Activated naive CD4-positive, alpha-beta T cell treated with anti-CD3 and anti-CD28 coated beads for 36 hours (primary cell): ENCODE measurements at regions not wholly inside any gene's neighbourhood (a gene's known extent, or its start where the extent isn't known, plus 50 kb on each side); places are given as distances from the start of the nearest gene placed in this dataset.
A peak's percentile ranks its signal among the peaks of the same experiment; 100 is the strongest.

Source experiments
- CTCF ChIA-PET: fragments of 350-600 bp; sonication (Branson Sonifier 250); formaldehyde crosslinking; loops from one replicate; lab custom pipeline; 2021; ENCODE audit warnings: antibody characterized with exemption; lab: Charles Lee
- DNase-seq: peaks from one replicate; pipeline ENCODE4 v3.0.0-alpha.2; 2020
- H3K27ac Mint-ChIP-seq: one replicate; pipeline ENCODE4 v1.8.0; 2021; ENCODE audit warnings: mild to moderate bottlenecking, mixed read lengths
- H3K27me3 Mint-ChIP-seq: one replicate; pipeline ENCODE4 v1.8.0; 2021; ENCODE audit warnings: low read depth, mixed read lengths
- H3K36me3 Mint-ChIP-seq: one replicate; pipeline ENCODE4 v1.8.0; 2021; ENCODE audit warnings: low read depth, mixed read lengths
- H3K4me1 Mint-ChIP-seq: one replicate; pipeline ENCODE4 v1.8.0; 2021; ENCODE audit warnings: low read depth, mixed read lengths
- H3K4me3 Mint-ChIP-seq: one replicate; pipeline ENCODE4 v1.8.0; 2021; ENCODE audit warnings: mild to moderate bottlenecking, moderate library complexity, mixed read lengths
- H3K9me3 Mint-ChIP-seq: one replicate; pipeline ENCODE4 v1.8.0; 2021; ENCODE audit warnings: mixed read lengths
- intact Hi-C: fragments of 100-400 bp; cut with micrococcal nuclease; formaldehyde crosslinking; loops from one replicate; pipeline ENCODE4 v1.15.1; 2023

DNA sequence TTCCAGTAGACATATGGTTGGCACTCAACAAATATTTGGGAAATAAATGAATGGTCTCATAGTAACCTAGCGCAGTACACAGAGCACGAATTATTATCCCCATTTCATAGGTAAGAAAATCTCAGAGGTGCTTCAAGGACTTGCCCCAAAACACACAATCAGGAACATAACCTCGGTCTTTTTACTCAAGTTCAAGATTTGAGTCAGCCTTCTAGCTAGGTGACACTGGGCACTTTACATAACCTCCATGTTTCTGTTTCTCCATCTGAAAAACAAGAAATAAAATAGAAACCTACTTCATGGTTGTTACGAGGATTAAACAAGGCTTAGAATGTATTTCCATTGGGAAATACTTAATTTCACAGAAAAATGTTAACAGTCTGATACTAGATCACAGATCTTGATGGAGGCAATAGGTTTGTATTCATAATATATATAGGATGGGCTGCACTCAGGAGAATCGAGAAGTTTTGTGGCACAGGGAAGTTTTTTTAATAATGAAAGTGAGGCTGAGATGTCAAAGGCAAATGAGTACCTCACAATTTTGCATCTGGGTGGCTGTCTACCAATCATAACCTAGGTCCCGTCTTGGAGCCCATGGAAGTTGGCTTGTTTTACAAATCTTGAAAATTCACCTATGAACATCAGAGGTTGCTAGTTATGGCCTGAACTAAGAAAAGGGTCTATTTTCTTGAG, 147.4 kb upstream of the ZC3H12C start:
- intact Hi-C loops, result loop anchor here (1.0 to 5.0 kb wide), 6 partner anchors 149 to 488 kb away; no protein-coding TSS in a partner anchor
- Mint-ChIP-seq H3K27me3 (peaks cover 8% of the 10 kb centered on the region), H3K27ac (no peak overlapping the region), H3K4me1 (peaks cover 6% of the 10 kb centered on the region), H3K4me3 (no peak overlapping the region), H3K9me3 (no peaks in the 10 kb centered on the region), H3K36me3 (no peaks in the 10 kb centered on the region)
- CTCF ChIA-PET, result interaction anchor here (1.9 kb wide), 1 partner anchor 10 kb away, joined by 4 read pairs; no protein-coding TSS in a partner anchor
- no peak for DNase-seq

DNA sequence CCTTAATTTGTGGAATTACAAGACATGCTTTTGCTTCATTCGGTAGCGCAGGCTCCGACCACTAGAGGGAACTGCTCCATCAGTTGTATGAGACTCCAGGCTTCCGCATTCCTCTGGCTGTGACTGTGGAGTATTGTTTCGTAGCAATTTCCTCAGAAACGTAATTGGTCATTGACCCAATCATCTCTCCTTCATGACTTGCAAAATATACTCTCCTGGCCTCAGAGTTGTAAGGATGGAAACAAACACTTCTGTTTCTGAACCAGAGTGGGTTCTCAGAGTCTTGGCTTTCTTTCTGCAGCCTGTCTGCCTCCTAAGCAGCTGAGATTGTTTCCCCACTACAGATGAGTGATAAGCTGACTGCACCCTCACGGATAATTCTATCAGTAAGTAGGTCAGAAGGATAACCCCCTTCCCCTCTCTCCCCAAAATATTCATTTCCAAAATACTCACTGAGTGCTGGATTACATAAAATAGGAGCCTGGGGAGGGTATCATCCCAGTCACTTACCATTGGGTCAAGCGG, 146.8 kb upstream of the ZC3H12C start:
- Mint-ChIP-seq H3K27me3 (peaks cover 6% of the 10 kb centered on the region), H3K36me3 (no peaks in the 10 kb centered on the region), H3K27ac (no peak overlapping the region), H3K9me3 (no peaks in the 10 kb centered on the region), H3K4me1 (peaks cover 6% of the 10 kb centered on the region), H3K4me3 (peak overlapping the region; percentile 3)
- DNase-seq, result peak; percentile 83
- CTCF ChIA-PET, result interaction anchor here (0.6 to 0.8 kb wide), 2 partner anchors 32 to 317 kb away, joined by 3 to 4 read pairs; no protein-coding TSS in a partner anchor
- intact Hi-C loops, result loop anchor here (1.0 to 5.0 kb wide), 6 partner anchors 148 to 487 kb away; no protein-coding TSS in a partner anchor

DNA sequence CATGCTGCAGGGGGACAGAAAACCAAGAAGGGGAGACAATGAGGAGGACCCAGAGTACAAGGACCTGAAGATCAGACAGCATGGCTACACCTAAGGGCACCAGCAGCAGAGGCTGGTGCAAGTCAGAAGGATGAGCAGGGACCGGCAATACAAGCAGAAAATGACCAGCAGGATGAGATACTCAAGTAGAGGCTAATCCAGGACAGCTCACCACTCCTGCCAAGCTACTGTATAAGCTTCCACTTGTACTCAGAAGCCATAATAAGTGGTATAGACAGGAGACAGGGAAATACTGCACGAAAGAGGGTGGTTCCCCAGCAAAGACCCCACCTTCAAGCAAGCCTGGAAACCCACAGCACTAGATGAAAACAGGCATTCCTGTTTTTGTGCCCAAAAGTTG, 138.7 kb upstream of the ZC3H12C start:
- no peak for DNase-seq
- Mint-ChIP-seq H3K4me3 (no peak overlapping the region), H3K27me3 (peaks cover 9% of the 10 kb centered on the region), H3K4me1 (no peaks in the 10 kb centered on the region), H3K27ac (no peak overlapping the region), H3K36me3 (no peaks in the 10 kb centered on the region), H3K9me3 (no peaks in the 10 kb centered on the region)
- intact Hi-C loops, result no loop called here
- CTCF ChIA-PET, result no interaction called here

DNA sequence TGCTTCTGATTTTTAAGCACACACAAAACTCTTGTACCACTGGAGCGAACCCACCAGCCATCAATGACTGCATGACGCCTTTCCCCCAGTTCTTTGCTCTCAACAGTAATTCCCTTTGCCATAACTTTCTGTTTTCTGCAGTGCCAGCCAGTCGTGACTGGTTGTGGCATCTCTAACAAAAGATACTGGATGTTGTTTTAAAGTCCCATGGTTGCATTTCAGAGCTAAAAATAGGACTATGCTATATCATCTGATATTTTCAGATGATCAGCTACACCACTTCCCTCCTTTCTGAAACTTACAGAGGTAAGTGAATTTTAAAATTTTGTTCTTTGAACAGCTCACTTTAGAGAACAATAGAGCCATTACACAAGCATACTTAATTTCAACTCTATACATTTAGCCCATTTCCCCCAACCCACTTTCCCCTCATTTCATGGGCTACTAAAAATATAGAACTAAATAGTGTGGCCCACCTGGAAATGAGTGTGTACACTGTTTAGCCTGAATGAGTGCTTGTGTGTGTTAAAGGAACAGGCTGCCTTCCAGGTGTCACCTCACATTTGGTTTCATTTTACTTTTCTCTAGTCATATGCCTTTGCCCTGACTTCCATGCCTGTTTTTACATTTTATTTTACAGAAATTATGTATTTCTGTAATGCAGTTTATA, 136.9 kb upstream of the ZC3H12C start:
- H3K4me1 Mint-ChIP-seq, result no peaks in the 10 kb centered on the region
- H3K9me3 Mint-ChIP-seq, result no peaks in the 10 kb centered on the region
- no peaks in the 10 kb centered on the region for H3K36me3 Mint-ChIP-seq
- H3K4me3 Mint-ChIP-seq, result no peak overlapping the region
- no peak overlapping the region for H3K27ac Mint-ChIP-seq
- DNase-seq, result no peak
- peaks cover 9% of the 10 kb centered on the region for H3K27me3 Mint-ChIP-seq
- intact Hi-C loops, result no loop called here
- CTCF ChIA-PET, result interaction anchor here (1.0 kb wide), 1 partner anchor 11 kb away, joined by 4 read pairs; no protein-coding TSS in a partner anchor

DNA sequence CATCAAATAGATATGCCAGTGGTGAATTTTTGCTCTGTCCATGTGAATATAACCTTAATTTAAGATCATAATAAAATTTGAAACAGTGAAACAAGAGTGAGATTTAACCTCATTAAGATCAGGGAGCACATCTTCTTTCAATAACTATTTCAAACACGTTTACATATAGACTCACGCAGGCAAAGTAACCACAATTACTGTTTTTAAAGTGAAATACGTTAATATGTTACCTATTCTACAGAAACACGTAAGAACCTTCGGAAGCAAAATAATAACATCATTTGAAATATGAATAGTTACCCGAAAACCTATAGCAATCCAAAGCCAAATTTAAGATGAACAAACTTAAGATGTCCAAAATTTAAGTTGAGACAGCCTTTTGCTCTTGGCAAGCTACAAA, 136.2 kb upstream of the ZC3H12C start:
- no peaks in the 10 kb centered on the region for H3K4me1 Mint-ChIP-seq
- DNase-seq, result no peak
- no peaks in the 10 kb centered on the region for H3K36me3 Mint-ChIP-seq
- H3K9me3 Mint-ChIP-seq, result no peaks in the 10 kb centered on the region
- no peak overlapping the region for H3K4me3 Mint-ChIP-seq
- intact Hi-C loops, result no loop called here
- peaks cover 9% of the 10 kb centered on the region for H3K27me3 Mint-ChIP-seq
- no peak overlapping the region for H3K27ac Mint-ChIP-seq
- CTCF ChIA-PET, result no interaction called here

DNA sequence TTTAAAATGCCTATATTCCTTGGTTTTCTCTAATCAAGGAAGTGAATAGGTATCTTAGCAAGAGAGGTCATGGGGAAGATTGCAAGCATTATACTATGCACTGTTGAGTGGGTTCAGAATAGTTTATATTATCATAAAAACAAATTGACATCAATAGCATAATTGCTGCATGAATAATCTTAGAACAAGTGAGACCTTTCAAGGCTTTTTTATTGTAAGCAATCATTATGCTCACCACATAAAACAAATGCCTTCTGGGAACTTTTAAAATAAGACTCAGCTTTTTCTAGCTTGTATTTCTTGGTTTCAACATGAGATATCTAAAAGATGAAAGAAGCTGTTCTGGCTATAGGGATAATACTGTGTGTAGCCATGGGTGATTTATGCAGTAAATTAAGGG, 135.6 kb upstream of the ZC3H12C start:
- H3K27me3 Mint-ChIP-seq, result peaks cover 9% of the 10 kb centered on the region
- H3K36me3 Mint-ChIP-seq, result no peaks in the 10 kb centered on the region
- intact Hi-C loops, result no loop called here
- H3K4me1 Mint-ChIP-seq, result no peaks in the 10 kb centered on the region
- no peak for DNase-seq
- H3K27ac Mint-ChIP-seq, result no peak overlapping the region
- H3K4me3 Mint-ChIP-seq, result no peak overlapping the region
- H3K9me3 Mint-ChIP-seq, result no peaks in the 10 kb centered on the region
- CTCF ChIA-PET, result no interaction called here

DNA sequence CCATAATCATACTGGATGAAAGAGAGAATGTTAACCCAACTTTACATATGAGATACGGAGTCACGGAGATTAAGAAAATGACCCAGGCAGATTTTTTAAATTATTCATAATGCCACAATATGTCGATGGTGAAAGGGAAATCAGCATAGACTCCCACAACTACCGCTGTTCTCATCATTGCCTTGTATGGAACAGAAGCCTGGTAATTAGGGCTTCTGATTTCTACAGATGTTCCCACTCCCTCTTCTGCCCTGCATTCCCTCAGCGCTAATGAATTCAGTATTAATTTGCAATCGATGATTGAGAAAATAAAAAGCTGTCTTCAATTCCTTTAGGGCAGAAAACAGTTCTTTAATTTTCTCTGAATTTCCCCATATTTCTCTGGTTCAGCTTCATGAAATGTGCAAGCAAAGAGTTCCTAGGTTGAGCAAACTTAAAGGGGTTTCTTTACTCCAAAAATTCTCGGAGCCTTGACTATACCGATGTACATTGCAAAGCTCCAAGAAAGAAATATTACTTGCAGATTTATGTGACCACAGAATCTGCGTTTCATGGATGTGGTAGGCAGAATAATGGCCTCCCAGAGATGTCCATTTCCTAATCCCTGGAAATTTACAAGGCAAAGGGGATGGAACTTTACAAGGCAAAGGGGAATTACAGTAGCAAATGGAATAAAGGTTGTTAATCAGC, 134.9 kb upstream of the ZC3H12C start:
- H3K4me3 Mint-ChIP-seq, result no peak overlapping the region
- CTCF ChIA-PET, result no interaction called here

DNA sequence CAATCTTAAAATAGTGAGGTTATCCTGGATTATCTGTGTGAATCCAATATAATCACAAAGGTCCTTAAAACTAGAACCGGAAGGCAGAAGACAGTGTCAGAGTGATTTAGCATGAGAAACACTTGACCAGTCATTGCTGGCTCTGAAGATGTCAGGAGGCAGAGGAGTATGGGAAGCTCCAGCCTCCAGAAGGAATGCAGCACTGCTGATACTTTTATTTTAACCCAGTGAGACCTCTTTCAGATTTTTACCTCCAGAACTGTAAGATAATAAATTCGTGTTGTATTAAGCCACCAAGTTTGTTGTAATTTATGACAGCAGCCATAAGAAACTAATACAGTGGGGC, 134.4 kb upstream of the ZC3H12C start:
- intact Hi-C loops, result no loop called here
- Mint-ChIP-seq H3K36me3 (no peaks in the 10 kb centered on the region), H3K4me1 (no peaks in the 10 kb centered on the region), H3K4me3 (no peak overlapping the region), H3K27me3 (peaks cover 7% of the 10 kb centered on the region), H3K27ac (no peak overlapping the region), H3K9me3 (no peaks in the 10 kb centered on the region)
- no peak for DNase-seq
- CTCF ChIA-PET, result no interaction called here

More for the DNA sequence above, 134.9 kb upstream of the ZC3H12C start:
- Mint-ChIP-seq H3K9me3 (no peaks in the 10 kb centered on the region), H3K36me3 (no peaks in the 10 kb centered on the region), H3K27me3 (peaks cover 8% of the 10 kb centered on the region), H3K4me1 (no peaks in the 10 kb centered on the region), H3K27ac (no peak overlapping the region)
- intact Hi-C loops, result no loop called here
- no peak for DNase-seq

DNA sequence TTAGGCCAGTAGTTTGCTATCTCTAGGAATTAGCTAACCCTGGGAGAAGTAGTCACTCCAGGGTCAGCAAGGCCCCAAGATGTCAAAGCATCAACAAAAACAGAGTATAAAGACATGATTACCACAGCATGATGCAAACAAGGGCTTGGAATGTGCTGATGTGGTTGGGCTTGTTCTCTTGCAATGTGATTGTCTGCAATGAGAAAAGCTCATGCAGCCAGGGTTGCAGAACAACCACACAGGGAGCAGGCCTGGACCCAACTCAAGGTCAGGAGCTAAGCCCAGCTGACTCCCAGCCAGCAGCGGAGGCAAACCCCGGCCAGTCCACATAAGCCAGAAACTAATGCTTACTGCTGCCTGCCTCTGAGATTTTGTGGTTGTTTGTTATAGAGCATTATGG, 132.4 kb upstream of the ZC3H12C start:
- no peak overlapping the region for H3K4me3 Mint-ChIP-seq
- CTCF ChIA-PET, result no interaction called here
- no peak for DNase-seq
- intact Hi-C loops, result no loop called here
- H3K27ac Mint-ChIP-seq, result no peak overlapping the region
- no peaks in the 10 kb centered on the region for H3K9me3 Mint-ChIP-seq
- H3K4me1 Mint-ChIP-seq, result no peaks in the 10 kb centered on the region
- no peaks in the 10 kb centered on the region for H3K36me3 Mint-ChIP-seq
- peaks cover 2% of the 10 kb centered on the region for H3K27me3 Mint-ChIP-seq

DNA sequence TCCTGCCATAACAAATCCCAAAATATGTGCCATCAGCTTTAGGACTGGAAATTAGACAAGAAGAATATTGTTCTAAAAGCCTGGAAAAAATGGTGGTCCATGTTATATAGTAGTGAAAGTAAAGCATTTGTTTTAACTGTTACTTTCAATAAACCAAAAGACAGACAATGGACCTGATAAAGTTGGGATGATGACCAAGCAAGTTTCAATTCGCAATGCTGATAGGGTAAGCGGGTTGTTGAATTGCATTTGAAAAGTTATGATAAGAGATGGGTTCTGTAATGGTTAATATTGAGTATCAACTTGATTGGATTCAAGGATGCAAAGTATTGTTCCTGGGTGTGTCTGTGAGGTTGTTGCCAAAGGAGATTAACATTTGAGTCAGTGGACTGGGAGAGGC, 131.9 kb upstream of the ZC3H12C start:
- CTCF ChIA-PET, result no interaction called here
- intact Hi-C loops, result no loop called here
- Mint-ChIP-seq H3K27ac (no peak overlapping the region), H3K27me3 (no peaks in the 10 kb centered on the region), H3K36me3 (no peaks in the 10 kb centered on the region), H3K4me1 (no peaks in the 10 kb centered on the region), H3K4me3 (no peak overlapping the region), H3K9me3 (no peaks in the 10 kb centered on the region)
- no peak for DNase-seq

DNA sequence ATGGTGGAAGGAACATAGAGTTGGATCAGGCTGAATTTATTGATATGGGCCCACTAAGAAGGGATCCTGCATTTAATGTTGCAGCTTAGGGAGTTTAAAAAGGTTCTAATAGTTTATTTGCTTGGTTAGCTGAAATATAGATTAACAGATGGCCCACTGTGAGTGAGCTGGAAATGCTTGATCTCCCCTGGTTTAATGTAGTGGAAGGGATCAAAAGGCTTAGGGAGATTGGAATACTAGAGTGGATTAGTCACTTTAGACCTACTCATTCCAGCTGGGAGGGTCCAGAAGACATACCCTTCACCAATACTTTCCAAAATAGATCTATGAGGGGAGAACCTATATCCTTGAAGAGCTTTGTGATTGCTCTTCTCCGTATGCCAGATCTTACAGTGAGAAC, 130.1 kb upstream of the ZC3H12C start:
- CTCF ChIA-PET, result no interaction called here
- no peak for DNase-seq
- no peaks in the 10 kb centered on the region for H3K36me3 Mint-ChIP-seq
- no peak overlapping the region for H3K4me3 Mint-ChIP-seq
- intact Hi-C loops, result no loop called here
- H3K27me3 Mint-ChIP-seq, result no peaks in the 10 kb centered on the region
- H3K9me3 Mint-ChIP-seq, result no peaks in the 10 kb centered on the region
- H3K27ac Mint-ChIP-seq, result no peak overlapping the region
- no peaks in the 10 kb centered on the region for H3K4me1 Mint-ChIP-seq

DNA sequence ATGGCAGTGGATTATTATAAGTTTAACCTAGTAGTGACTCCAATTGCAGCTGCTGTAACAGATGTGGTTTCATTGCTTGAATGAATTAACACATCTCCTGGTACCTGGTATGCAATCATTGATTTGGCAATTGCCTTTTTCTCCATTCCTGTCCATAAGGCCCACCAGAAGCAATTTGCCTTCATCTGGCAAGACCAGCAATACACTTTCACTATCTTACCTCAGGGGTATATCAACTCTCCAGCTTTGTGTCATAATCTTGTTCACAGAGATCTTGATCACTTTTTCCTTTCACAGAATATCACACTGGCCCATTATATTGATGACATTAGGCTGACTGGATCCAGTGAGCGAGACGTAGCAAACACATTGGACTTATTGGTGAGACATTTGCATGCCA, 128.7 kb upstream of the ZC3H12C start:
- intact Hi-C loops, result no loop called here
- no peak for DNase-seq
- Mint-ChIP-seq H3K27me3 (no peaks in the 10 kb centered on the region), H3K4me1 (no peaks in the 10 kb centered on the region), H3K36me3 (no peaks in the 10 kb centered on the region), H3K27ac (no peak overlapping the region), H3K4me3 (no peak overlapping the region), H3K9me3 (no peaks in the 10 kb centered on the region)
- CTCF ChIA-PET, result no interaction called here
